Keratinocyte (primary cell): ENCODE measurements at regions not wholly inside any gene's neighbourhood (a gene's known extent, or its start where the extent isn't known, plus 50 kb on each side); places are given as distances from the start of the nearest gene placed in this dataset.

Experiments used
- DNase-seq: peaks from one replicate; pipeline ENCODE4 v3.0.0-alpha.2; 2011; ENCODE audit warnings: low read depth, missing footprints, low spot score
- FAIRE-seq: peaks from 2 replicates; lab custom pipeline; 2011; peaks lifted over from hg19 to GRCh38; lab: Jason Lieb, UNC
- H2AFZ ChIP-seq: 2 replicates; pipeline ENCODE4 v1.6.0; 2012; ENCODE audit warnings: low read length, control low read depth, inconsistent platforms; ENCODE audit not compliant: control insufficient read depth
- H3K27ac ChIP-seq: 2 replicates; pipeline ENCODE4 v1.5.1; 2011; ENCODE audit warnings: low read length; ENCODE audit not compliant: control insufficient read depth, insufficient read depth
- H3K27me3 ChIP-seq: 3 replicates; pipeline ENCODE4 v1.6.0; 2011; ENCODE audit warnings: low read length; ENCODE audit not compliant: control insufficient read depth, insufficient read depth; ENCODE audit errors: extremely low read depth
- H3K36me3 ChIP-seq, 2 experiments: 2 replicates in 1 of 2; 3 replicates in 1 of 2; pipeline ENCODE4 v1.5.1; 2011; ENCODE audit warnings: low read length in 2 of 2, mild to moderate bottlenecking in 1 of 2; ENCODE audit not compliant: control insufficient read depth in 2 of 2, insufficient read depth in 2 of 2; ENCODE audit errors: extremely low read depth in 1 of 2
- H3K4me1 ChIP-seq: 3 replicates; pipeline ENCODE4 v1.5.1; 2011; ENCODE audit warnings: low read length; ENCODE audit not compliant: control insufficient read depth, insufficient read depth; ENCODE audit errors: extremely low read depth
- H3K4me2 ChIP-seq: 3 replicates; pipeline ENCODE4 v1.6.0; 2011; ENCODE audit warnings: low read depth, low read length; ENCODE audit not compliant: control insufficient read depth, insufficient read depth; ENCODE audit errors: extremely low read depth
- H3K4me3 ChIP-seq, 3 experiments: fragments of 200-600 bp in 1 of 3; sonication (generic) in 1 of 3; 2 replicates in 2 of 3; 3 replicates in 1 of 3; pipeline ENCODE4 v1.5.1; 2011 to 2016; ENCODE audit warnings: low read length in 3 of 3, mild to moderate bottlenecking in 3 of 3, control low read depth in 2 of 3, inconsistent platforms in 1 of 3, low read depth in 1 of 3, mixed read lengths in 1 of 3, mixed run types in 1 of 3, moderate library complexity in 1 of 3; ENCODE audit not compliant: control insufficient read depth in 2 of 3, insufficient read depth in 2 of 3; ENCODE audit errors: extremely low read depth in 1 of 3
- H3K79me2 ChIP-seq: 2 replicates; pipeline ENCODE4 v1.6.0; 2012; ENCODE audit warnings: low read length; ENCODE audit not compliant: control insufficient read depth, insufficient read depth
- H3K9ac ChIP-seq: 3 replicates; pipeline ENCODE4 v1.6.0; 2011; ENCODE audit warnings: low read length; ENCODE audit not compliant: control insufficient read depth, insufficient read depth; ENCODE audit errors: extremely low read depth
- H3K9me1 ChIP-seq: 3 replicates; pipeline ENCODE4 v1.6.0; 2011; ENCODE audit warnings: low read length; ENCODE audit not compliant: control insufficient read depth, insufficient read depth; ENCODE audit errors: extremely low read depth
- H3K9me3 ChIP-seq: 2 replicates; pipeline ENCODE4 v1.5.1; 2012; ENCODE audit warnings: low read depth, low read length; ENCODE audit not compliant: control insufficient read depth
- H4K20me1 ChIP-seq: 3 replicates; pipeline ENCODE4 v1.6.0; 2011; ENCODE audit warnings: low read length; ENCODE audit not compliant: control insufficient read depth, insufficient read depth; ENCODE audit errors: extremely low read depth
- EZH2 ChIP-seq: IDR thresholded peaks from one replicate; pipeline ENCODE4 v1.6.1; 2012; ENCODE audit warnings: inconsistent platforms, mild to moderate bottlenecking, low read length, moderate library complexity
- dilution Hi-C: fragments of 300-500 bp; cut with MboI; formaldehyde crosslinking; loops from one replicate; pipeline ENCODE4 v1.7.0; 2020; ENCODE audit warnings: low sequenced_read_pairs; ENCODE audit not compliant: extremely low pct_ligation_motif_present
- TF ChIP-seq, protein P1 (sequence below), 3 experiments: IDR thresholded peaks in 1 of 3; conservative IDR thresholded peaks in 1 of 3; optimal IDR thresholded peaks in 1 of 3; 2 replicates in 2 of 3; 3 replicates in 1 of 3; pipeline versions ENCODE3 to v1.5.1; 2011; ENCODE audit warnings: low read length in 3 of 3, mild to moderate bottlenecking in 3 of 3, moderate library complexity in 2 of 3, control low read depth in 1 of 3, inconsistent platforms in 1 of 3; ENCODE audit not compliant: insufficient read depth in 2 of 3; ENCODE audit errors: extremely low read depth in 1 of 3

DNA sequence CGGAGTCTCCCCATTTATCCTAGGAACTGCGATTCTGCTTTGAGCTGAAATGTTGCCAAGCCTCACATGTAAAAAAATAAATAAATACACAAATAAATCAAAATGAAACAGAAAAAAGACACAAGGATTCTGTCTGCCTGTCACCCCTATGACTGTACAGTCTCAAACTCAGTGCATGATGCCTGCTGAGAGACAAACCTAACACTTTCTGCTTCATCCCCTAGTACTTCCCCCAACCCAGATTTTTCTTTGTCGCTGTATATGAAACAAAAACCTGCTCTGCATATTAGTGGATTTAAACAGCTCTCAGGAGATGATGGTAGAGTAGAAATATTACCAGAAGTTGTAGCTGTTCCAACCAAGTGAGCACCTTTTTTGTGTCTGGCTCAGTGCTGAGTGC is 530.7 kb upstream of the CFAP20DC start:
- FAIRE-seq (no peak), DNase-seq (no peak)
- dilution Hi-C loops = no loop called here

GRCh38 chr3:59578129-59578528 is 528.3 kb upstream of the CFAP20DC start:
- no peak for TF ChIP-seq EZH2
- TF ChIP-seq, protein P1, sequence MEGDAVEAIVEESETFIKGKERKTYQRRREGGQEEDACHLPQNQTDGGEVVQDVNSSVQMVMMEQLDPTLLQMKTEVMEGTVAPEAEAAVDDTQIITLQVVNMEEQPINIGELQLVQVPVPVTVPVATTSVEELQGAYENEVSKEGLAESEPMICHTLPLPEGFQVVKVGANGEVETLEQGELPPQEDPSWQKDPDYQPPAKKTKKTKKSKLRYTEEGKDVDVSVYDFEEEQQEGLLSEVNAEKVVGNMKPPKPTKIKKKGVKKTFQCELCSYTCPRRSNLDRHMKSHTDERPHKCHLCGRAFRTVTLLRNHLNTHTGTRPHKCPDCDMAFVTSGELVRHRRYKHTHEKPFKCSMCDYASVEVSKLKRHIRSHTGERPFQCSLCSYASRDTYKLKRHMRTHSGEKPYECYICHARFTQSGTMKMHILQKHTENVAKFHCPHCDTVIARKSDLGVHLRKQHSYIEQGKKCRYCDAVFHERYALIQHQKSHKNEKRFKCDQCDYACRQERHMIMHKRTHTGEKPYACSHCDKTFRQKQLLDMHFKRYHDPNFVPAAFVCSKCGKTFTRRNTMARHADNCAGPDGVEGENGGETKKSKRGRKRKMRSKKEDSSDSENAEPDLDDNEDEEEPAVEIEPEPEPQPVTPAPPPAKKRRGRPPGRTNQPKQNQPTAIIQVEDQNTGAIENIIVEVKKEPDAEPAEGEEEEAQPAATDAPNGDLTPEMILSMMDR (optimal IDR thresholded peaks at IDR 0.05 in 1 of 3, IDR thresholded peaks at IDR 0.05 in 1 of 3, conservative IDR thresholded peaks at IDR 0.05 in 1 of 3; ENCODE audit: extremely low read depth in 1 of 3, insufficient read depth in 2 of 3, low read length in 3 of 3) = no peak
- H2AFZ ChIP-seq = peak overlapping the region; percentile 5
- dilution Hi-C loops = no loop called here
- no peak for DNase-seq
- H3K27ac ChIP-seq = no peak overlapping the region
- peaks cover 15% of the 10 kb centered on the region for H3K4me1 ChIP-seq
- no peak overlapping the region for H3K4me3 ChIP-seq
- peak; percentile 75 for FAIRE-seq
- H3K9me3 ChIP-seq = no peaks in the 10 kb centered on the region
- no peak overlapping the region for H3K9ac ChIP-seq
- H3K79me2 ChIP-seq = no peaks in the 10 kb centered on the region
- no peak overlapping the region for H3K4me2 ChIP-seq
- no peaks in the 10 kb centered on the region for H3K36me3 ChIP-seq
- H3K9me1 ChIP-seq = no peaks in the 10 kb centered on the region
- H4K20me1 ChIP-seq = no peaks in the 10 kb centered on the region
- no peaks in the 10 kb centered on the region for H3K27me3 ChIP-seq

More for the DNA sequence above, 530.7 kb upstream of the CFAP20DC start:
- H3K4me2 ChIP-seq = no peak overlapping the region
- H3K9ac ChIP-seq = no peak overlapping the region
- peaks cover 15% of the 10 kb centered on the region for H3K4me1 ChIP-seq
- no peak overlapping the region for H2AFZ ChIP-seq
- H3K27ac ChIP-seq = no peak overlapping the region
- H3K27me3 ChIP-seq = no peaks in the 10 kb centered on the region
- no peak overlapping the region for H3K4me3 ChIP-seq
- H3K79me2 ChIP-seq = no peaks in the 10 kb centered on the region
- no peaks in the 10 kb centered on the region for H3K9me1 ChIP-seq
- no peaks in the 10 kb centered on the region for H3K36me3 ChIP-seq
- TF ChIP-seq, protein P1 (optimal IDR thresholded peaks at IDR 0.05 in 1 of 3, IDR thresholded peaks at IDR 0.05 in 1 of 3, conservative IDR thresholded peaks at IDR 0.05 in 1 of 3; ENCODE audit: extremely low read depth in 1 of 3, insufficient read depth in 2 of 3, low read length in 3 of 3) = no peak
- TF ChIP-seq EZH2 = no peak
- no peaks in the 10 kb centered on the region for H3K9me3 ChIP-seq
- H4K20me1 ChIP-seq = no peaks in the 10 kb centered on the region
